MM.1S (cell line): ENCODE measurements at regions not wholly inside any gene's neighbourhood (a gene's known extent, or its start where the extent isn't known, plus 50 kb on each side); places are given as distances from the start of the nearest gene placed in this dataset.

ENCODE experiments used
- DNase-seq: peaks from one replicate; pipeline ENCODE4 v3.0.0-alpha.2; 2015
- H2AFZ ChIP-seq: fragments of 300-600 bp; sonication (generic); 2 replicates; pipeline ENCODE4 v1.6.0; 2016; ENCODE audit warnings: antibody characterized with exemption, low read length
- H3F3A ChIP-seq: fragments of 300-600 bp; sonication (generic); 2 replicates; pipeline ENCODE4 v1.6.1; 2016; ENCODE audit warnings: mild to moderate bottlenecking, antibody characterized with exemption, low read length, moderate library complexity, mixed read lengths; ENCODE audit not compliant: insufficient read depth
- H3K27ac ChIP-seq: fragments of 300-600 bp; sonication (generic); 2 replicates; pipeline ENCODE4 v1.5.1; 2016; ENCODE audit warnings: mild to moderate bottlenecking, low read length
- H3K27me3 ChIP-seq: fragments of 300-600 bp; sonication (generic); replicated peaks from 2 replicates; pipeline ENCODE4 v1.6.0; 2016; ENCODE audit warnings: low read length; ENCODE audit not compliant: insufficient read depth
- H3K36me3 ChIP-seq: fragments of 300-600 bp; sonication (generic); replicated peaks from 2 replicates; pipeline ENCODE4 v1.6.1; 2016; ENCODE audit warnings: mild to moderate bottlenecking, low read length, mixed read lengths; ENCODE audit not compliant: insufficient read depth
- H3K4me1 ChIP-seq: fragments of 300-600 bp; sonication (generic); 2 replicates; pipeline ENCODE4 v1.6.1; 2016; ENCODE audit warnings: low read length, mixed read lengths
- H3K4me2 ChIP-seq: fragments of 300-600 bp; sonication (generic); 2 replicates; pipeline ENCODE4 v1.6.0; 2016; ENCODE audit warnings: low read depth, low read length
- H3K4me3 ChIP-seq: fragments of 300-600 bp; sonication (generic); 2 replicates; pipeline ENCODE4 v1.5.1; 2016; ENCODE audit warnings: low read length, mixed read lengths
- H3K79me2 ChIP-seq: fragments of 300-600 bp; sonication (generic); 2 replicates; pipeline ENCODE4 v1.6.1; 2016; ENCODE audit warnings: mixed run types, low read length, mixed read lengths
- H3K9ac ChIP-seq: fragments of 300-600 bp; sonication (generic); 2 replicates; pipeline ENCODE4 v1.6.1; 2016; ENCODE audit warnings: low read length, mixed read lengths
- H3K9me2 ChIP-seq: fragments of 300-600 bp; sonication (generic); replicated peaks from 2 replicates; pipeline ENCODE4 v1.6.1; 2016; ENCODE audit warnings: mild to moderate bottlenecking, low read length, mixed read lengths; ENCODE audit not compliant: insufficient read depth
- H3K9me3 ChIP-seq: fragments of 300-600 bp; sonication (generic); replicated peaks from 2 replicates; pipeline ENCODE4 v1.6.1; 2016; ENCODE audit warnings: mild to moderate bottlenecking, low read length, mixed read lengths; ENCODE audit not compliant: insufficient read depth
- H4K20me1 ChIP-seq: fragments of 300-600 bp; sonication (generic); 2 replicates; pipeline ENCODE4 v1.6.1; 2016; ENCODE audit warnings: mild to moderate bottlenecking, low read length, moderate library complexity, mixed read lengths; ENCODE audit not compliant: insufficient read depth
- EZH2 ChIP-seq: fragments of 300-600 bp; sonication (generic); optimal IDR thresholded peaks from 2 replicates; pipeline ENCODE3; 2017; ENCODE audit warnings: low read depth, mild to moderate bottlenecking, antibody characterized with exemption, low read length, mixed read lengths
- EZH2phosphoT487 ChIP-seq: fragments of 300-600 bp; sonication (generic); IDR thresholded peaks from 2 replicates; pipeline ENCODE4 v1.6.1; 2018; ENCODE audit warnings: antibody characterized with exemption, low read length
- TF ChIP-seq, protein P1 (sequence below): fragments of 300-600 bp; sonication (generic); IDR thresholded peaks from 2 replicates; pipeline ENCODE4 v1.5.1; 2016; ENCODE audit warnings: antibody characterized with exemption, low read length, mixed read lengths

GRCh38 chr2:18373081-18373480, 187.4 kb downstream of the RDH14 start:
- Histone ChIP-seq H4K20me1 (no peaks in the 10 kb centered on the region), H3K27me3 (no peaks in the 10 kb centered on the region), H3K4me2 (no peak overlapping the region), H3K9ac (no peak overlapping the region), H3K79me2 (no peaks in the 10 kb centered on the region), H3K4me3 (no peak overlapping the region), H3K4me1 (peaks cover 22% of the 10 kb centered on the region), H3K9me2 (no peaks in the 10 kb centered on the region), H3K36me3 (no peaks in the 10 kb centered on the region), H2AFZ (no peak overlapping the region), H3K9me3 (no peaks in the 10 kb centered on the region), H3F3A (peaks cover 6% of the 10 kb centered on the region; the same call in 1 of the 2 replicates), H3K27ac (no peak overlapping the region)
- no peak for DNase-seq
- no peak for TF ChIP-seq EZH2
- TF ChIP-seq, protein P1, sequence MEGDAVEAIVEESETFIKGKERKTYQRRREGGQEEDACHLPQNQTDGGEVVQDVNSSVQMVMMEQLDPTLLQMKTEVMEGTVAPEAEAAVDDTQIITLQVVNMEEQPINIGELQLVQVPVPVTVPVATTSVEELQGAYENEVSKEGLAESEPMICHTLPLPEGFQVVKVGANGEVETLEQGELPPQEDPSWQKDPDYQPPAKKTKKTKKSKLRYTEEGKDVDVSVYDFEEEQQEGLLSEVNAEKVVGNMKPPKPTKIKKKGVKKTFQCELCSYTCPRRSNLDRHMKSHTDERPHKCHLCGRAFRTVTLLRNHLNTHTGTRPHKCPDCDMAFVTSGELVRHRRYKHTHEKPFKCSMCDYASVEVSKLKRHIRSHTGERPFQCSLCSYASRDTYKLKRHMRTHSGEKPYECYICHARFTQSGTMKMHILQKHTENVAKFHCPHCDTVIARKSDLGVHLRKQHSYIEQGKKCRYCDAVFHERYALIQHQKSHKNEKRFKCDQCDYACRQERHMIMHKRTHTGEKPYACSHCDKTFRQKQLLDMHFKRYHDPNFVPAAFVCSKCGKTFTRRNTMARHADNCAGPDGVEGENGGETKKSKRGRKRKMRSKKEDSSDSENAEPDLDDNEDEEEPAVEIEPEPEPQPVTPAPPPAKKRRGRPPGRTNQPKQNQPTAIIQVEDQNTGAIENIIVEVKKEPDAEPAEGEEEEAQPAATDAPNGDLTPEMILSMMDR: no peak
- TF ChIP-seq EZH2phosphoT487: no peak

GRCh38 chr2:18372641-18373040, 187.8 kb downstream of the RDH14 start:
- Histone ChIP-seq H3K9me3 (no peaks in the 10 kb centered on the region), H3F3A (peaks cover 6% of the 10 kb centered on the region; the same call in 1 of the 2 replicates), H3K36me3 (no peaks in the 10 kb centered on the region), H2AFZ (no peak overlapping the region), H3K9ac (no peak overlapping the region), H3K27ac (no peak overlapping the region), H3K4me3 (no peak overlapping the region), H4K20me1 (no peaks in the 10 kb centered on the region), H3K9me2 (no peaks in the 10 kb centered on the region), H3K27me3 (no peaks in the 10 kb centered on the region), H3K4me2 (no peak overlapping the region), H3K79me2 (no peaks in the 10 kb centered on the region), H3K4me1 (peaks cover 24% of the 10 kb centered on the region)
- no peak for DNase-seq
- TF ChIP-seq EZH2phosphoT487 (no peak), EZH2 (no peak)
- TF ChIP-seq, protein P1: no peak

GRCh38 chr2:18369760-18370159, 190.7 kb downstream of the RDH14 start:
- Histone ChIP-seq H3K9ac (no peak overlapping the region), H3K27ac (peak overlapping the region; percentile 13; the same call in 1 of the 2 replicates)
- TF ChIP-seq EZH2 (no peak), EZH2phosphoT487 (no peak)
- TF ChIP-seq, protein P1: no peak

More at GRCh38 chr2:18369760-18370159, 190.7 kb downstream of the RDH14 start:
- peaks cover 29% of the 10 kb centered on the region for H3K4me1 ChIP-seq
- H3K9me2 ChIP-seq: no peaks in the 10 kb centered on the region
- H3K79me2 ChIP-seq: no peaks in the 10 kb centered on the region
- DNase-seq: no peak
- H3K4me3 ChIP-seq: no peak overlapping the region
- peak overlapping the region; percentile 27; the same call in 1 of the 2 replicates for H3K4me2 ChIP-seq
- peaks cover 6% of the 10 kb centered on the region; the same call in 1 of the 2 replicates for H3F3A ChIP-seq
- H3K36me3 ChIP-seq: no peaks in the 10 kb centered on the region
- H3K27me3 ChIP-seq: no peaks in the 10 kb centered on the region
- no peaks in the 10 kb centered on the region for H3K9me3 ChIP-seq
- no peaks in the 10 kb centered on the region for H4K20me1 ChIP-seq
- H2AFZ ChIP-seq: no peak overlapping the region
